ENCODE measurements at regions not wholly inside any gene's neighbourhood (a gene's known extent, or its start where the extent isn't known, plus 50 kb on each side); places are given as distances from the start of the nearest gene placed in this dataset.
"Not testable (repeated sequence)": the region's sequence is repeated elsewhere in the genome, so short reads cannot be mapped to it uniquely, and the experiment has no call there.

DNA sequence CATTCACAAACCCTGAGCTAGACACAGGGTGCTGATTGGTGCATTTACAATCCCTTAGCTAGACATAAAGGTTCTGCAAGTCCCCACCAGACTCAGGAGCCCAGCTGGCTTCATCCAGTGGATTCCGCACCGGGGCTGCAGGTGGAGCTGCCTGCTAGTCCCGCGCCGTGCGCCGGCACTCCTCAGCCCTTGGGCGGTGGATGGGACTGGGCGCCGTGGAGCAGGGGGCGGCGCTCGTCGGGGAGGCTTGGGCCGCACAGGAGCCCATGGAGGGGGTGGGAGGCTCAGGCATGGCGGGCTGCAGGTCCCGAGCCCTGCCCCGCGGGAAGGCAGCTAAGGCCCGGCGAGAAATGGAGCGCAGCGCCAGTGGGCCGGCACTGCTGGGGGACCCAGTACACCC lies 725.7 kb downstream of the TBC1D22A start:
- TF ChIP-seq EZH2phosphoT487 (conservative IDR thresholded peaks at IDR 0.05; ENCODE audit: low read length) = not testable (repeated sequence)
- TF ChIP-seq, protein P1, sequence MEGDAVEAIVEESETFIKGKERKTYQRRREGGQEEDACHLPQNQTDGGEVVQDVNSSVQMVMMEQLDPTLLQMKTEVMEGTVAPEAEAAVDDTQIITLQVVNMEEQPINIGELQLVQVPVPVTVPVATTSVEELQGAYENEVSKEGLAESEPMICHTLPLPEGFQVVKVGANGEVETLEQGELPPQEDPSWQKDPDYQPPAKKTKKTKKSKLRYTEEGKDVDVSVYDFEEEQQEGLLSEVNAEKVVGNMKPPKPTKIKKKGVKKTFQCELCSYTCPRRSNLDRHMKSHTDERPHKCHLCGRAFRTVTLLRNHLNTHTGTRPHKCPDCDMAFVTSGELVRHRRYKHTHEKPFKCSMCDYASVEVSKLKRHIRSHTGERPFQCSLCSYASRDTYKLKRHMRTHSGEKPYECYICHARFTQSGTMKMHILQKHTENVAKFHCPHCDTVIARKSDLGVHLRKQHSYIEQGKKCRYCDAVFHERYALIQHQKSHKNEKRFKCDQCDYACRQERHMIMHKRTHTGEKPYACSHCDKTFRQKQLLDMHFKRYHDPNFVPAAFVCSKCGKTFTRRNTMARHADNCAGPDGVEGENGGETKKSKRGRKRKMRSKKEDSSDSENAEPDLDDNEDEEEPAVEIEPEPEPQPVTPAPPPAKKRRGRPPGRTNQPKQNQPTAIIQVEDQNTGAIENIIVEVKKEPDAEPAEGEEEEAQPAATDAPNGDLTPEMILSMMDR (IDR thresholded peaks at IDR 0.05; ENCODE audit: insufficient read depth, low read length, poor library complexity, severe bottlenecking) = not testable (repeated sequence)
